GM23338 (cell line): ENCODE measurements at regions not wholly inside any gene's neighbourhood (a gene's known extent, or its start where the extent isn't known, plus 50 kb on each side); places are given as distances from the start of the nearest gene placed in this dataset.

Experiments used
- CREB1 ChIP-seq: fragments of 250-450 bp; sonication (Bioruptor Pico); IDR thresholded peaks from 2 replicates; pipeline ENCODE4 v1.5.0; 2020; ENCODE audit warnings: low read depth, mild to moderate bottlenecking, moderate library complexity
- EZH2 ChIP-seq: fragments of 200-600 bp; sonication (generic); IDR thresholded peaks from one replicate; pipeline ENCODE4 v1.8.0; 2017; ENCODE audit warnings: antibody characterized with exemption, mild to moderate bottlenecking, low read depth; ENCODE audit not compliant: unreplicated experiment
- EZH2phosphoT487 ChIP-seq: fragments of 200-600 bp; sonication (generic); IDR thresholded peaks from one replicate; pipeline ENCODE4 v1.8.1; 2018; ENCODE audit warnings: antibody characterized with exemption; ENCODE audit not compliant: unreplicated experiment
- JUNB ChIP-seq: IDR thresholded peaks from one replicate; pipeline ENCODE4 v1.6.1; 2016; ENCODE audit warnings: antibody characterized with exemption; ENCODE audit not compliant: unreplicated experiment
- NANOG ChIP-seq: IDR thresholded peaks from 2 replicates; pipeline ENCODE4 v1.6.1; 2016; ENCODE audit warnings: antibody characterized with exemption, borderline replicate concordance
- POLR2AphosphoS5 ChIP-seq: IDR thresholded peaks from 2 replicates; pipeline ENCODE4 v1.6.1; 2016; ENCODE audit warnings: antibody characterized with exemption, low read depth
- ZNF114 ChIP-seq: fragments of 250-450 bp; sonication (Bioruptor Pico); IDR thresholded peaks from 2 replicates; pipeline ENCODE4 v1.5.0; 2020; ENCODE audit warnings: mild to moderate bottlenecking, moderate library complexity
- ZNF331 ChIP-seq: fragments of 250-450 bp; sonication (Bioruptor Pico); IDR thresholded peaks from 2 replicates; pipeline ENCODE4 v1.5.0; 2020; ENCODE audit warnings: low read depth, mild to moderate bottlenecking, moderate library complexity
- TF ChIP-seq, protein P1 (sequence below), 2 experiments: fragments of 200-600 bp in 1 of 2; sonication (generic) in 1 of 2; conservative IDR thresholded peaks; 2 replicates each; pipeline versions ENCODE4 v1.5.1 to v1.6.1; 2016 to 2017; ENCODE audit warnings: antibody characterized with exemption in 2 of 2, low read depth in 2 of 2, mild to moderate bottlenecking in 2 of 2, moderate library complexity in 1 of 2
- TF ChIP-seq, protein P2 (sequence below): IDR thresholded peaks from one replicate; pipeline ENCODE4 v1.6.1; 2018; ENCODE audit warnings: antibody characterized with exemption; ENCODE audit not compliant: unreplicated experiment
- TF ChIP-seq, protein P3 (sequence below): IDR thresholded peaks from 2 replicates; pipeline ENCODE4 v1.6.1; 2016; ENCODE audit warnings: antibody characterized with exemption

DNA sequence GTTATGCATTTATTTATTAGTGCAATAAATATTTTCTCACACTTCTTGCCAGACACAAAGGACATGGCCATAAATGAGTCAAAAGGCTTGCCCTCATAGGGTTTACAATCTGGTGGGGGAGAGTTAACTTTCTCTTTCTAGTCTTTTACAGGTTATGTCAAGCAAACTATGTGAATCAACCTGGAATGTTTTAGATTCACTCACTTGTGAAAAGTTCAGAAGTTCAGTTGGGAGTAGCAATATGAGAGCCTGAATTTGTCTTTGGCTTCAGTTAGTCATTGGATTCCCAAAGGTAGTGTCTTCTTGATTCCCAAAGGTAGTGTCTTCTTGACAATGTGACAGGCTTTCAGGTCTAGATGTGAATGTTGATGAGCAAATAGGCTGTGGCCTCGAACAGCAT, 264.8 kb downstream of the SOX2 start:
- TF ChIP-seq, protein P1, sequence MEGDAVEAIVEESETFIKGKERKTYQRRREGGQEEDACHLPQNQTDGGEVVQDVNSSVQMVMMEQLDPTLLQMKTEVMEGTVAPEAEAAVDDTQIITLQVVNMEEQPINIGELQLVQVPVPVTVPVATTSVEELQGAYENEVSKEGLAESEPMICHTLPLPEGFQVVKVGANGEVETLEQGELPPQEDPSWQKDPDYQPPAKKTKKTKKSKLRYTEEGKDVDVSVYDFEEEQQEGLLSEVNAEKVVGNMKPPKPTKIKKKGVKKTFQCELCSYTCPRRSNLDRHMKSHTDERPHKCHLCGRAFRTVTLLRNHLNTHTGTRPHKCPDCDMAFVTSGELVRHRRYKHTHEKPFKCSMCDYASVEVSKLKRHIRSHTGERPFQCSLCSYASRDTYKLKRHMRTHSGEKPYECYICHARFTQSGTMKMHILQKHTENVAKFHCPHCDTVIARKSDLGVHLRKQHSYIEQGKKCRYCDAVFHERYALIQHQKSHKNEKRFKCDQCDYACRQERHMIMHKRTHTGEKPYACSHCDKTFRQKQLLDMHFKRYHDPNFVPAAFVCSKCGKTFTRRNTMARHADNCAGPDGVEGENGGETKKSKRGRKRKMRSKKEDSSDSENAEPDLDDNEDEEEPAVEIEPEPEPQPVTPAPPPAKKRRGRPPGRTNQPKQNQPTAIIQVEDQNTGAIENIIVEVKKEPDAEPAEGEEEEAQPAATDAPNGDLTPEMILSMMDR (conservative IDR thresholded peaks at IDR 0.05; ENCODE audit: low read depth in 2 of 2) = no peak
- TF ChIP-seq, protein P2, sequence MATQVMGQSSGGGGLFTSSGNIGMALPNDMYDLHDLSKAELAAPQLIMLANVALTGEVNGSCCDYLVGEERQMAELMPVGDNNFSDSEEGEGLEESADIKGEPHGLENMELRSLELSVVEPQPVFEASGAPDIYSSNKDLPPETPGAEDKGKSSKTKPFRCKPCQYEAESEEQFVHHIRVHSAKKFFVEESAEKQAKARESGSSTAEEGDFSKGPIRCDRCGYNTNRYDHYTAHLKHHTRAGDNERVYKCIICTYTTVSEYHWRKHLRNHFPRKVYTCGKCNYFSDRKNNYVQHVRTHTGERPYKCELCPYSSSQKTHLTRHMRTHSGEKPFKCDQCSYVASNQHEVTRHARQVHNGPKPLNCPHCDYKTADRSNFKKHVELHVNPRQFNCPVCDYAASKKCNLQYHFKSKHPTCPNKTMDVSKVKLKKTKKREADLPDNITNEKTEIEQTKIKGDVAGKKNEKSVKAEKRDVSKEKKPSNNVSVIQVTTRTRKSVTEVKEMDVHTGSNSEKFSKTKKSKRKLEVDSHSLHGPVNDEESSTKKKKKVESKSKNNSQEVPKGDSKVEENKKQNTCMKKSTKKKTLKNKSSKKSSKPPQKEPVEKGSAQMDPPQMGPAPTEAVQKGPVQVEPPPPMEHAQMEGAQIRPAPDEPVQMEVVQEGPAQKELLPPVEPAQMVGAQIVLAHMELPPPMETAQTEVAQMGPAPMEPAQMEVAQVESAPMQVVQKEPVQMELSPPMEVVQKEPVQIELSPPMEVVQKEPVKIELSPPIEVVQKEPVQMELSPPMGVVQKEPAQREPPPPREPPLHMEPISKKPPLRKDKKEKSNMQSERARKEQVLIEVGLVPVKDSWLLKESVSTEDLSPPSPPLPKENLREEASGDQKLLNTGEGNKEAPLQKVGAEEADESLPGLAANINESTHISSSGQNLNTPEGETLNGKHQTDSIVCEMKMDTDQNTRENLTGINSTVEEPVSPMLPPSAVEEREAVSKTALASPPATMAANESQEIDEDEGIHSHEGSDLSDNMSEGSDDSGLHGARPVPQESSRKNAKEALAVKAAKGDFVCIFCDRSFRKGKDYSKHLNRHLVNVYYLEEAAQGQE = no peak
- TF ChIP-seq POLR2AphosphoS5 (no peak), EZH2phosphoT487 (no peak), JUNB (no peak), EZH2 (no peak), CREB1 (CRISPR knock-in tag) (no peak), NANOG (no peak), ZNF114 (CRISPR knock-in tag) (no peak), ZNF331 (CRISPR knock-in tag) (no peak)
- TF ChIP-seq, protein P3, sequence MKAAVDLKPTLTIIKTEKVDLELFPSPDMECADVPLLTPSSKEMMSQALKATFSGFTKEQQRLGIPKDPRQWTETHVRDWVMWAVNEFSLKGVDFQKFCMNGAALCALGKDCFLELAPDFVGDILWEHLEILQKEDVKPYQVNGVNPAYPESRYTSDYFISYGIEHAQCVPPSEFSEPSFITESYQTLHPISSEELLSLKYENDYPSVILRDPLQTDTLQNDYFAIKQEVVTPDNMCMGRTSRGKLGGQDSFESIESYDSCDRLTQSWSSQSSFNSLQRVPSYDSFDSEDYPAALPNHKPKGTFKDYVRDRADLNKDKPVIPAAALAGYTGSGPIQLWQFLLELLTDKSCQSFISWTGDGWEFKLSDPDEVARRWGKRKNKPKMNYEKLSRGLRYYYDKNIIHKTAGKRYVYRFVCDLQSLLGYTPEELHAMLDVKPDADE = no peak
